ENCODE measurements at regions not wholly inside any gene's neighbourhood (a gene's known extent, or its start where the extent isn't known, plus 50 kb on each side); places are given as distances from the start of the nearest gene placed in this dataset.

DNA sequence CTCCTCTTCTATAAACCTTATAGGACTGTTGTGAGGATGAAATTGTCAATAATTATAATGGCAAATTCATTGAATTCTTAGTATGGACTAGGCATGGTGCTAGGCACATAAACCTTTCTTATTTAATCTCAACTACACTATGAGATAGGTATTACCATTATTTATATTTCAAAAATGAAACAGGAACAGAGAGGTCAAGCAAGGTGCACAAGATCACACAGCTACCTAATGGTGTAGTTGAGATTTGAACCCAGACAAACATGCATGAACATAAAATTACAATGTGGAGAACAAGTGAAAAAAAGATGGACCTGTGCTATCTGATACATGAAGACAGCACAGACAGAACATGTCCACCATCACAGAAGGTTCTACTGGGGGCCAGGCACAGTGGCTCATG, 156.7 kb downstream of the AXIN2 start:
- no peak for DNase-seq (ENCODE audit: low spot score)

GRCh38 chr17:65403626-65404025, 157.8 kb downstream of the AXIN2 start:
- no peak for DNase-seq (ENCODE audit: low spot score)

- DNase-seq (ENCODE audit: low spot score), result no peak
Measured at GRCh38 chr17:65402513-65403496, 158.6 kb downstream of the AXIN2 start.

DNA sequence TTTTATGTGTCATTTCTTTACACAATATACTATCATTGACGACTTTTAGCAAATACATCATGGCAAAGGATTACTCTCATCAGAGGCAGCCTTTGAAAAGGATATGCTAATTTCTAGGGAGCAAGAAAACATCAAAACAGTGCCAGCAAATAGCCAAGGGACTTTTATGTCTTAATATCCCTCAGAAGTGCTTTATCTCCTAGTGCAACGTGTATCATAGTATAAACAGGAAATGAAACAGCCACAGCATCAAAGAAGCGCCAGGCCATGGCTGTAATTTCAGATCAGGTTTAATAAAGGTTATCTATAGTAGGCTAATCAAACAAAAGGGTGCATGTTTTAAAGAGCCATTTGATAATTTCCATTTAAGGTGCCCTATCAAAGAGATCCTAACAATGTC, 159.9 kb downstream of the AXIN2 start:
- no peak for DNase-seq (ENCODE audit: low spot score)

- no peak for DNase-seq (ENCODE audit: low spot score)
Measured at GRCh38 chr17:65400701-65401100, 160.7 kb downstream of the AXIN2 start.

GRCh38 chr17:65398040-65398787, 163.2 kb downstream of the AXIN2 start:
- DNase-seq (ENCODE audit: low spot score), result no peak

DNA sequence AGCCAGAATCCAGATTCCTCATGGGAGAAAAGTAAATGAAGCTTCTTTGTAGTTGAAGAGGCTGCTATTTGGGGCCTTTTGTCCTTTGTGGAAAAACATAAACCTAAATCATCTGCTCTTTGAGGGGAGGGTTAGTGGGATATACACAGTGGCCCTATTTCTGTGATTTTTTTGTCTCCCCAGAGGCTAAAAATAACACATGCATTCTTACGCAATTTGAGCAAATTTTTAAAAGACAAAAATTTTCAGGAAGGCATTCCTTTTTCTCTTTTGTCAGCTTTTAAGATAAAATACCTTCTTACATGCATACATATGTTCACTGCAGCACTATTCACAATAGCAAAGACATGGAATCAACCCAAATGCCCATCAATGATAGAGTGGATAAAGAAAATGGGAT, 165.5 kb downstream of the AXIN2 start:
- DNase-seq (ENCODE audit: low spot score), result no peak

DNA sequence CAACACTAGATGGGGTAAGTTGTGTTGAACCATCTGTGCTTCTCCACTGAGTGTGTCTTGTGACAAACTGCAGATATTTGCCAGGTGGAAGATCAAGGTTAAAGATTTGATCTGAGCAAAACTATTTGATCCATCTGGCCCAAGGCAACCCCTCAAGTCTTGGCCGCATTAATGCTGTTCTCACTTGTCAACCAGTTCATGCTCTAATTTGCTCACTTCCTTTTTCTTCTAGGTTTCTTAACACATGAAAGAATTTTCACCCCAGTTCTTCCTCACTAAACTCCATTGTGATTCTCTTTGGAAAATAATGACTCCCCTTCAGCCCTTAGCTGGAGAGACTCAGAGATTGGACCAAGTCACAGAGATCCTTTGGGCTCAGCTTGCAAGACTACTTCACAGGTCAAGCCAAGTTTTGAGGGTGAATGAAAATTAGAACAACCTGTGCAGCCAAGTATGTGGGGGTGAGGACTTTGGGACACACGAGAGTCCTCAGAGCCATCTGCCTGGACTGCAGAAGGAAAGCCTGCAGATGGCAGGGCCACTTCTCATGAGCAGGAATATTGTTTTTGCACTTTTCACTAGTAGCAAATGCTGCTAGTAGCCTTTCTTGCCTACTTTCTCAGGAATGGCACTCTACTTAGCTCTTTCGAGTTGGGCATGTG, 166.5 kb downstream of the AXIN2 start:
- DNase-seq (ENCODE audit: low spot score), result no peak

- no peak for DNase-seq (ENCODE audit: low spot score)
Measured at GRCh38 chr17:65393514-65393913, 167.9 kb downstream of the AXIN2 start.

DNA sequence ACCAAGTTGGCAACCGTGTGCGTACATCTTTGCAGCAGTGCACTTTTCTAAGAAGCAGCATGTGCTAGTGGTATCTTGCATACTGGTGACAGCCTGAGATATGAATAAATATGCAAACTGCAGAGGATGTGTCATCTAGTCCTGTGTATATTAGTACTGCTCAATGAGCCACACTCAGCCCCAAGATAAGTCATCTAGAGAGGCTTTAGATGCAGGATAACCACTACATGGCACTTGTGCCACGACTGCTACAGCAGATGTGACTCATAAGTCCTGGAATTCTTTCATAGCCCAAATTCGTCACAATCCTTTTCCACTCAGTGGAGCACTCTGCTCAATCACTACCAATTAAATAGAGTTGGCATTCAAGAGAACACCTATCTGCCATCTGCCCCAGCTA, 171.5 kb downstream of the AXIN2 start:
- DNase-seq (ENCODE audit: low spot score), result peak; percentile 50

GRCh38 chr17:65389426-65389825, 172.0 kb downstream of the AXIN2 start:
- no peak for DNase-seq (ENCODE audit: low spot score)

GRCh38 chr17:65388911-65389310, 172.5 kb downstream of the AXIN2 start:
- no peak for DNase-seq (ENCODE audit: low spot score)

DNA sequence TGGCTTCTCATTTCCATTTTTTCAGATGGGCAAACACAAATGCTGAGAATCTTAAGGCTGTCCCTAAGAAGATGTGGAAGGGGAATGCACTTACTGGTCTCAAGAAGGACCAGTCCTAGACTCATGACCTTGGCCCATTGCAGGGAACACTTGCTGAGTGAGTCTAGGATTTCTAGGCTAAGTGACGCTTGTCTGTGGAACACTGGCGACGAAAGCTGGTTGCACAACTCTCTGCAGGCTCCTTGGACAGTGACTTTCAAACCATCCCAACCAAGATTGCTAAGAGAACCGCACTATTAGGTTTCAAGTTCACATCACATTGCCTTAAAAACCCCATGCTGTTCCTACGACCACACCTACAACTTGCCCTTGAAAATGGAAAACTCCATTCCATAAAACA, 174.1 kb downstream of the AXIN2 start:
- no peak for DNase-seq (ENCODE audit: low spot score)

DNA sequence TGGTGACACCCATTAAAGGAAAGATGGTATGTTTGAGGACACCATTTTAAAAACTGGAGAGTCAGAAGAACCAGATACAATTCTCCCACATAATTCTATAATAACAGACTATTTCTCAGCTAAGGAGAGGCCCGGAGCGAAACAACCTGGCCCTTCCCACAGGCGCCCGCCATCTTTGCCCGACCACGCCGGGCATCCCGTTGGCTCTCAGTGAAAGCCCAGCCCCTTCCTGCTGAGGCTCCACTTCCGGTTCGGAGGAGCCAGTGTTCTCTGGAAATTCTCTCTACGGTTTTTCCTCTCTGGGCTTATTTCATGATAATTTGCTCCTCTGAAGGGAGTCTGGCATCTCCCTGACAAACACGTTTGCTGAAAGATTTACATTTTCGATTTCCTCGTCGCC, 175.7 kb downstream of the AXIN2 start:
- DNase-seq (ENCODE audit: low spot score), result no peak

- no peak for DNase-seq (ENCODE audit: low spot score)
Measured at GRCh38 chr17:65385071-65385470, 176.4 kb downstream of the AXIN2 start.

GRCh38 chr17:65381152-65381551, 180.3 kb downstream of the AXIN2 start:
- no peak for DNase-seq (ENCODE audit: low spot score)

- DNase-seq (ENCODE audit: low spot score), result no peak
Measured at GRCh38 chr17:65374966-65375365, 186.5 kb downstream of the AXIN2 start.

GRCh38 chr17:65371702-65372101, 189.7 kb downstream of the AXIN2 start:
- DNase-seq (ENCODE audit: low spot score), result no peak

DNA sequence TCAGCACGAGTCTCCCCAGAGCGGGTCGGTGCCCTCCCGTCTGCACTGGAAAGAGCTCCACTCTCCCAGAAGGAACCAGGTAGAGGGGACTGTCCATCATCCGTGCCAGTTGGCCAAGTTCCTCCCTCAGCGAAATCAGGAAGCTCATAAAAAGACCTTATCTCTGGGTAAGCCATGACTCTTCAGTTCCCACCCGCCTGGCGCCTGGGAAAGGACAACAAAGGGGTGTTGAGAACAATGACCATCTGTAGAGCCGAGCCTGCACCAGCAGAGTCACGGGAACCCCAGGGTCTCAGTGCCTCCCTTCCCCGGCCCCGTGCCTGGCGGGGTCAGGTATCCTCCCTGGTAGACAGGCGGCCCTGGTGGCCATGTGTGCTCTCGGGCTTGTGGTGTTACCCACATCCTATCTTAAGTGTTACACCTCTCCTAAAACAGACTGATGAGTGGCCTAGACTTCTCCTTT, 190.7 kb downstream of the AXIN2 start:
- no peak for DNase-seq (ENCODE audit: low spot score)

- no peak for DNase-seq (ENCODE audit: low spot score)
Measured at GRCh38 chr17:65368341-65368740, 193.1 kb downstream of the AXIN2 start.

DNA sequence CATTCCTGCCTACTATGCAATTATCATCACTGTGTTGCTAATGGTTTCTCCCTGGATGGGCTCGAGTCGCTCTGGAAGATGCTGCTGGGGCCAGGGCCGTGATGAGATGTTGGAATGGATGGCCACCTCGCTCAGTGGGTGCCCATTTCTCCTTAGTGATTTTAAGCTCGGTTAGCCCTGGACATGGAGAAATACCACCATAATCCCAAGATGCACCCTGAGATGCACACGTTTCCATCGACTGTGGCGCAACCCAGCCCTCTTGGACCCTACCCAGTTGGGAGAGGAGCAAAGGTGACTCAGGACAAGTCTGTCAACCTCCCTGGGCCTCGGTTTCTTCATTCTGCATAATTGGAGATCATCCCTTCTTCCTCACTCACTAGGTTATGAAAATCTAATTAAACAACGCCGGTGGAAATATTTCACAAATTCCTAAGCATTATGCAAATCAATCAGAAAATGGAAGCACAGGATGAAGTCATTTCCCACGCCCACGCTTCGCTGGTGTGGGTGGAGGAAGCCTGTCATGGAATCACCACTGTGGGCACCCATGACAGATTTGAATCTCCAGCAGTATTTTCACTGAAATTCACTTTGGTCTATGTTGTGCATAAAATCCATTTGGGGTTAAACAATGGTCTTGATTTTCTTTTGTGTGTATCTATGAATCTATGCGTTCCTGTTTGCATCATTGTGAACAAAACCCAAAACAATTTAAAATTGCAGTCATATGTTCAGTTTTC, 195.2 kb downstream of the AXIN2 start:
- no peak for DNase-seq (ENCODE audit: low spot score)

DNA sequence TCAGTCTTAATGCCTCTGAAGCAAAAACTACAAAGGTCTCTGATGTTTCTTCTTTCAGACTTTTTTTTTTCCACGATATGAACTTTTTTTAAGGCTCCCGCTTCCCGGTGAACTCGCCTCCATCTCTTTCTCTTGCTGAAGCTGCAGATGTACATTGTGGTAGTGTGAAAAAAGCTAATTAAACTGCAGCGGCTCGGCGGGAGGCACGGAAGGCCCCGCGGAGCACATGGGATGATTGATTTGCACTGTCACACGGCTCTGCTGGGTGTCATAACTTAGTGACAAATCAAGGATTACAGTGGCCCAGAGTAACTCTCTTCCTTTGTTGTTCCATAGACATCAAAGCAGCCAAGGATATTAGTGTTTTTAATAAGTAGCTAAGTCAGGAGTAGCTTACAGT, 196.3 kb downstream of the AXIN2 start:
- DNase-seq (ENCODE audit: low spot score), result no peak
